ENCODE measurements at regions not wholly inside any gene's neighbourhood (a gene's known extent, or its start where the extent isn't known, plus 50 kb on each side); places are given as distances from the start of the nearest gene placed in this dataset.
A peak's percentile ranks its signal among the peaks of the same experiment; 100 is the strongest.

- TF ChIP-seq CUX1 (IDR thresholded peaks at IDR 0.05; ENCODE audit: insufficient replicate concordance, low read depth, low read length) (no peak), ETV6 (conservative IDR thresholded peaks at IDR 0.05 in 1 of 2, IDR thresholded peaks at IDR 0.05 in 1 of 2; ENCODE audit: borderline replicate concordance in 1 of 2, low read depth in 1 of 2) (peak in 1 of 2 experiments; percentile 63; a peak in 1 of 4 replicates), HDAC2 (IDR thresholded peaks at IDR 0.05) (no peak), SREBF2 (IDR thresholded peaks at IDR 0.05; ENCODE audit: low read length) (no peak), E4F1 (IDR thresholded peaks at IDR 0.05; ENCODE audit: borderline replicate concordance, partially characterized antibody) (no peak), HCFC1 (IDR thresholded peaks at IDR 0.05; ENCODE audit: low read length) (no peak), NR2C2 (IDR thresholded peaks at IDR 0.05; ENCODE audit: borderline replicate concordance, control insufficient read depth, insufficient read length, low read depth) (no peak), SUPT20H (IDR thresholded peaks at IDR 0.05; ENCODE audit: borderline replicate concordance, control insufficient read depth, low read depth, low read length) (no peak), BRCA1 (IDR thresholded peaks at IDR 0.05; ENCODE audit: low read depth, low read length) (no peak), ZBTB40 (IDR thresholded peaks at IDR 0.05; ENCODE audit: borderline replicate concordance) (no peak), CEBPB (IDR thresholded peaks at IDR 0.05; ENCODE audit: borderline replicate concordance in 1 of 2, low read depth in 2 of 2, low read length in 2 of 2) (peak; percentile 95 to 96), PRDM15 (CRISPR knock-in tag; IDR thresholded peaks at IDR 0.05) (no peak), MTA2 (IDR thresholded peaks at IDR 0.05; ENCODE audit: low read depth) (peak; percentile 75; the same call in 1 of the 2 replicates), NR2C1 (IDR thresholded peaks at IDR 0.05) (no peak)
These were observed 194.7 kb upstream of the SEMA3A start (continued) for GRCh38 chr7:84389242-84389641.

Measured in GM12878 (cell line).